Fibroblast of lung (primary cell): ENCODE measurements at regions not wholly inside any gene's neighbourhood (a gene's known extent, or its start where the extent isn't known, plus 50 kb on each side); places are given as distances from the start of the nearest gene placed in this dataset.

Source experiments
- CTCF ChIP-seq, 2 donors: IDR thresholded peaks in 1 of 2; conservative IDR thresholded peaks in 1 of 2; 1 replicate in 1 of 2; 2 replicates in 1 of 2; pipeline ENCODE4 v1.5.1; 2011 to 2012; ENCODE audit warnings: low read length in 2 of 2, control low read depth in 1 of 2, inconsistent platforms in 1 of 2, low read depth in 1 of 2, mild to moderate bottlenecking in 1 of 2
- EZH2 ChIP-seq: IDR thresholded peaks from 2 replicates; pipeline ENCODE4 v1.5.1; 2012; ENCODE audit warnings: low read length, control low read depth, mild to moderate bottlenecking; ENCODE audit errors: missing control alignments

DNA sequence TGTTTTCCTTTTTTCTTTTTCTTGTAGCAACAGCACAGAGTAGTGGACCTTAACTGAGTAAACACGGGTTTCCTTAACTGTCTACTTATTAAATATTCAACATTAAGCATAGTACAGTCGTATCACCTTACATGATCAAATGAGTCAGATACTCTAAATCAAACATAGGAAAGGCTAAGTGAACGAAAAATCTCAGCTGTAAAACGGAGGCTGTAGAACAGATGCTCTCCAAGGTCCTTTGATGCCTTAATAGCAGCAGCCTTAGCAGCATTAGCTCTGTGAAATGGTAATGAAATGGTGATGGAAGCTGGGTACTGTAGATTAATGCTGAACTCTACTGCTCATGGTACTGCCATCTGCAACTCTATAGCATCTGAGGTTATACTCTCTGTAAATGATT lies 1433.3 kb upstream of the C9orf72 start:
- TF ChIP-seq CTCF (conservative IDR thresholded peaks at IDR 0.05 in 1 of 2, IDR thresholded peaks at IDR 0.05 in 1 of 2; ENCODE audit: low read depth in 1 of 2, low read length in 2 of 2) (no peak), EZH2 (no peak)
